T-helper 17 cell (primary cell): ENCODE measurements at regions not wholly inside any gene's neighbourhood (a gene's known extent, or its start where the extent isn't known, plus 50 kb on each side); places are given as distances from the start of the nearest gene placed in this dataset.

Source experiments
- ATAC-seq: fragments of 150-1000 bp; cut with Tn5 transposase; 2 replicates; pipeline ENCODE4 v1.10.0; 2021; ENCODE audit warnings: mild to moderate bottlenecking, moderate library complexity
- DNase-seq, 3 donors: peaks; one replicate each; pipeline versions ENCODE4 v3.0.0 to v3.0.0-alpha.2; 2020 to 2021
- H3K9me3 ChIP-seq: one replicate; pipeline ENCODE4 v1.7.0; 2013; ENCODE audit warnings: low read length, mild to moderate bottlenecking; ENCODE audit not compliant: control insufficient read depth, poor library complexity, severe bottlenecking
- H3K27ac Mint-ChIP-seq: one replicate; pipeline ENCODE4 v1.8.0; 2022; ENCODE audit warnings: mild to moderate bottlenecking, moderate library complexity, mixed read lengths
- H3K27me3 Mint-ChIP-seq: one replicate; pipeline ENCODE4 v1.8.0; 2022; ENCODE audit warnings: mixed read lengths
- H3K36me3 Mint-ChIP-seq: one replicate; pipeline ENCODE4 v1.8.0; 2022; ENCODE audit warnings: low read depth, mixed read lengths
- H3K4me1 Mint-ChIP-seq: one replicate; pipeline ENCODE4 v1.8.0; 2022; ENCODE audit warnings: mild to moderate bottlenecking, mixed read lengths
- H3K4me3 Mint-ChIP-seq: one replicate; pipeline ENCODE4 v1.8.0; 2022; ENCODE audit warnings: mild to moderate bottlenecking, moderate library complexity, mixed read lengths

- H3K36me3 Mint-ChIP-seq = no peaks in the 10 kb centered on the region
- no peak for ATAC-seq
- no peak overlapping the region for H3K27ac Mint-ChIP-seq
- H3K9me3 ChIP-seq = no peaks in the 10 kb centered on the region
- no peak for DNase-seq
- no peaks in the 10 kb centered on the region for H3K4me1 Mint-ChIP-seq
- H3K4me3 Mint-ChIP-seq = no peak overlapping the region
- peaks cover 7% of the 10 kb centered on the region for H3K27me3 Mint-ChIP-seq
These were observed 370.2 kb upstream of the DAB1 start for GRCh38 chr1:57794078-57794477.

- Mint-ChIP-seq H3K36me3 (no peaks in the 10 kb centered on the region), H3K4me3 (no peak overlapping the region), H3K27me3 (no peaks in the 10 kb centered on the region), H3K27ac (no peak overlapping the region), H3K4me1 (no peaks in the 10 kb centered on the region)
- no peak for DNase-seq
- no peaks in the 10 kb centered on the region for H3K9me3 ChIP-seq
- no peak for ATAC-seq
These were observed 367.6 kb upstream of the DAB1 start for GRCh38 chr1:57791497-57791896.

GRCh38 chr1:57789936-57790335 lies 366.1 kb upstream of the DAB1 start:
- Mint-ChIP-seq H3K27me3 (no peaks in the 10 kb centered on the region), H3K4me3 (no peak overlapping the region), H3K36me3 (no peaks in the 10 kb centered on the region), H3K4me1 (no peaks in the 10 kb centered on the region), H3K27ac (no peak overlapping the region)
- no peak for DNase-seq
- H3K9me3 ChIP-seq = no peaks in the 10 kb centered on the region
- no peak for ATAC-seq

GRCh38 chr1:57788313-57788712 lies 364.5 kb upstream of the DAB1 start:
- Mint-ChIP-seq H3K36me3 (no peaks in the 10 kb centered on the region), H3K27me3 (no peaks in the 10 kb centered on the region), H3K27ac (no peak overlapping the region), H3K4me1 (no peaks in the 10 kb centered on the region), H3K4me3 (no peak overlapping the region)
- no peaks in the 10 kb centered on the region for H3K9me3 ChIP-seq
- DNase-seq (no peak), ATAC-seq (no peak)

- H3K9me3 ChIP-seq = no peaks in the 10 kb centered on the region
- Mint-ChIP-seq H3K27ac (no peak overlapping the region), H3K36me3 (no peaks in the 10 kb centered on the region), H3K27me3 (peaks cover 5% of the 10 kb centered on the region), H3K4me1 (no peaks in the 10 kb centered on the region), H3K4me3 (no peak overlapping the region)
- DNase-seq (no peak), ATAC-seq (no peak)
These were observed 360.5 kb upstream of the DAB1 start for GRCh38 chr1:57784356-57784755.

- no peaks in the 10 kb centered on the region for H3K9me3 ChIP-seq
- Mint-ChIP-seq H3K36me3 (no peaks in the 10 kb centered on the region), H3K4me1 (no peaks in the 10 kb centered on the region), H3K4me3 (no peak overlapping the region), H3K27me3 (peaks cover 10% of the 10 kb centered on the region), H3K27ac (no peak overlapping the region)
- DNase-seq (no peak), ATAC-seq (no peak)
These were observed 358.5 kb upstream of the DAB1 start for GRCh38 chr1:57782357-57782756.

GRCh38 chr1:57772580-57773195 lies 348.8 kb upstream of the DAB1 start:
- Mint-ChIP-seq H3K27me3 (no peaks in the 10 kb centered on the region), H3K4me1 (no peaks in the 10 kb centered on the region), H3K4me3 (no peak overlapping the region), H3K27ac (no peak overlapping the region), H3K36me3 (no peaks in the 10 kb centered on the region)
- ATAC-seq = no peak
- no peak for DNase-seq
- H3K9me3 ChIP-seq = no peaks in the 10 kb centered on the region

GRCh38 chr1:57770772-57771171 lies 346.9 kb upstream of the DAB1 start:
- H3K4me3 Mint-ChIP-seq = no peak overlapping the region
- H3K27ac Mint-ChIP-seq = no peak overlapping the region
- no peaks in the 10 kb centered on the region for H3K9me3 ChIP-seq
- ATAC-seq (no peak), DNase-seq (no peak)
- peaks cover 5% of the 10 kb centered on the region for H3K27me3 Mint-ChIP-seq
- peaks cover 2% of the 10 kb centered on the region for H3K36me3 Mint-ChIP-seq
- H3K4me1 Mint-ChIP-seq = no peaks in the 10 kb centered on the region

GRCh38 chr1:57770236-57770635 lies 346.4 kb upstream of the DAB1 start:
- no peaks in the 10 kb centered on the region for H3K4me1 Mint-ChIP-seq
- H3K36me3 Mint-ChIP-seq = peaks cover 2% of the 10 kb centered on the region
- H3K9me3 ChIP-seq = no peaks in the 10 kb centered on the region
- DNase-seq (no peak), ATAC-seq (no peak)
- no peak overlapping the region for H3K27ac Mint-ChIP-seq
- H3K27me3 Mint-ChIP-seq = peaks cover 5% of the 10 kb centered on the region
- no peak overlapping the region for H3K4me3 Mint-ChIP-seq

GRCh38 chr1:57761628-57762027 lies 337.8 kb upstream of the DAB1 start:
- no peaks in the 10 kb centered on the region for H3K9me3 ChIP-seq
- ATAC-seq (no peak), DNase-seq (no peak)
- H3K27ac Mint-ChIP-seq = no peak overlapping the region
- H3K4me3 Mint-ChIP-seq = no peak overlapping the region
- peaks cover 3% of the 10 kb centered on the region for H3K4me1 Mint-ChIP-seq
- peaks cover 15% of the 10 kb centered on the region for H3K27me3 Mint-ChIP-seq
- H3K36me3 Mint-ChIP-seq = peaks cover 2% of the 10 kb centered on the region

GRCh38 chr1:57752843-57753242 lies 329.0 kb upstream of the DAB1 start:
- no peak for ATAC-seq

GRCh38 chr1:57748719-57749118 lies 324.9 kb upstream of the DAB1 start:
- H3K4me3 Mint-ChIP-seq = no peak overlapping the region
- no peak overlapping the region for H3K27ac Mint-ChIP-seq

More at GRCh38 chr1:57752843-57753242, 329.0 kb upstream of the DAB1 start:
- Mint-ChIP-seq H3K36me3 (no peaks in the 10 kb centered on the region), H3K27ac (no peak overlapping the region), H3K4me3 (no peak overlapping the region), H3K4me1 (no peaks in the 10 kb centered on the region), H3K27me3 (peaks cover 10% of the 10 kb centered on the region)
- DNase-seq = no peak
- H3K9me3 ChIP-seq = no peaks in the 10 kb centered on the region

GRCh38 chr1:57747818-57748217 lies 324.0 kb upstream of the DAB1 start:
- H3K36me3 Mint-ChIP-seq = no peaks in the 10 kb centered on the region
- ATAC-seq (no peak), DNase-seq (no peak)
- no peak overlapping the region for H3K4me3 Mint-ChIP-seq
- H3K4me1 Mint-ChIP-seq = no peaks in the 10 kb centered on the region
- peaks cover 14% of the 10 kb centered on the region for H3K27me3 Mint-ChIP-seq
- H3K9me3 ChIP-seq = no peaks in the 10 kb centered on the region
- H3K27ac Mint-ChIP-seq = no peak overlapping the region

More at GRCh38 chr1:57748719-57749118, 324.9 kb upstream of the DAB1 start:
- ATAC-seq (no peak), DNase-seq (no peak)
- H3K36me3 Mint-ChIP-seq = no peaks in the 10 kb centered on the region
- H3K9me3 ChIP-seq = no peaks in the 10 kb centered on the region
- H3K27me3 Mint-ChIP-seq = peaks cover 10% of the 10 kb centered on the region
- H3K4me1 Mint-ChIP-seq = no peaks in the 10 kb centered on the region

- no peak overlapping the region for H3K27ac Mint-ChIP-seq
- H3K9me3 ChIP-seq = no peaks in the 10 kb centered on the region
- H3K4me1 Mint-ChIP-seq = no peaks in the 10 kb centered on the region
- H3K27me3 Mint-ChIP-seq = peaks cover 12% of the 10 kb centered on the region
- no peak overlapping the region for H3K4me3 Mint-ChIP-seq
- H3K36me3 Mint-ChIP-seq = no peaks in the 10 kb centered on the region
- no peak for DNase-seq
- ATAC-seq = no peak
These were observed 317.7 kb upstream of the DAB1 start for GRCh38 chr1:57741521-57741920.
